Activated naive CD8-positive, alpha-beta T cell treated with anti-CD3 and anti-CD28 coated beads, Interleukin-2, amount 50 U/mL, for 24 hours (primary cell): ENCODE measurements at regions not wholly inside any gene's neighbourhood (a gene's known extent, or its start where the extent isn't known, plus 50 kb on each side); places are given as distances from the start of the nearest gene placed in this dataset.

ENCODE experiments used
- ATAC-seq: fragments of 150-1000 bp; cut with Tn5 transposase; one replicate; pipeline ENCODE4 v1.10.0; 2021
- DNase-seq: peaks from one replicate; pipeline ENCODE4 v3.0.0; 2021
- H3K27ac Mint-ChIP-seq: one replicate; pipeline ENCODE4 v1.8.0; 2021; ENCODE audit warnings: mild to moderate bottlenecking, mixed read lengths
- H3K27me3 Mint-ChIP-seq: one replicate; pipeline ENCODE4 v1.8.0; 2021; ENCODE audit warnings: mixed read lengths
- H3K36me3 Mint-ChIP-seq: one replicate; pipeline ENCODE4 v1.8.0; 2021; ENCODE audit warnings: low read depth, mixed read lengths
- H3K4me1 Mint-ChIP-seq: one replicate; pipeline ENCODE4 v1.8.0; 2021; ENCODE audit warnings: mixed read lengths
- H3K4me3 Mint-ChIP-seq: one replicate; pipeline ENCODE4 v1.8.0; 2021; ENCODE audit warnings: mild to moderate bottlenecking, moderate library complexity, mixed read lengths
- H3K9me3 Mint-ChIP-seq: one replicate; pipeline ENCODE4 v1.8.0; 2021; ENCODE audit warnings: mixed read lengths

GRCh38 chr7:49325571-49325970 lies 401.2 kb downstream of the CDC14C start:
- no peak overlapping the region for H3K27ac Mint-ChIP-seq
- no peaks in the 10 kb centered on the region for H3K4me1 Mint-ChIP-seq
- H3K36me3 Mint-ChIP-seq = no peaks in the 10 kb centered on the region
- ATAC-seq (no peak), DNase-seq (no peak)
- H3K9me3 Mint-ChIP-seq = peaks cover 5% of the 10 kb centered on the region
- no peak overlapping the region for H3K4me3 Mint-ChIP-seq
- H3K27me3 Mint-ChIP-seq = no peaks in the 10 kb centered on the region

GRCh38 chr7:49327155-49327554 lies 402.8 kb downstream of the CDC14C start:
- Mint-ChIP-seq H3K36me3 (no peaks in the 10 kb centered on the region), H3K9me3 (peaks cover 5% of the 10 kb centered on the region), H3K4me3 (no peak overlapping the region), H3K27me3 (no peaks in the 10 kb centered on the region), H3K4me1 (no peaks in the 10 kb centered on the region), H3K27ac (no peak overlapping the region)
- ATAC-seq (no peak), DNase-seq (no peak)

- ATAC-seq = no peak
- H3K9me3 Mint-ChIP-seq = peaks cover 4% of the 10 kb centered on the region
- H3K4me1 Mint-ChIP-seq = no peaks in the 10 kb centered on the region
- no peak for DNase-seq
- H3K4me3 Mint-ChIP-seq = no peak overlapping the region
- no peaks in the 10 kb centered on the region for H3K27me3 Mint-ChIP-seq
- H3K36me3 Mint-ChIP-seq = no peaks in the 10 kb centered on the region
- H3K27ac Mint-ChIP-seq = no peak overlapping the region
Observed at GRCh38 chr7:49333180-49333881, 409.0 kb downstream of the CDC14C start.

- Mint-ChIP-seq H3K36me3 (no peaks in the 10 kb centered on the region), H3K4me3 (no peak overlapping the region), H3K4me1 (no peaks in the 10 kb centered on the region), H3K27me3 (no peaks in the 10 kb centered on the region), H3K27ac (no peak overlapping the region), H3K9me3 (peaks cover 3% of the 10 kb centered on the region)
- DNase-seq (no peak), ATAC-seq (no peak)
Observed at GRCh38 chr7:49341849-49342248, 417.5 kb downstream of the CDC14C start.

- no peak overlapping the region for H3K4me3 Mint-ChIP-seq
- H3K27me3 Mint-ChIP-seq = no peaks in the 10 kb centered on the region
Observed at GRCh38 chr7:49344556-49344955, 420.2 kb downstream of the CDC14C start.

GRCh38 chr7:49346195-49346899 lies 422.0 kb downstream of the CDC14C start:
- no peak for DNase-seq
- Mint-ChIP-seq H3K27me3 (no peaks in the 10 kb centered on the region), H3K4me3 (no peak overlapping the region), H3K36me3 (no peaks in the 10 kb centered on the region), H3K9me3 (peaks cover 3% of the 10 kb centered on the region), H3K4me1 (no peaks in the 10 kb centered on the region), H3K27ac (no peak overlapping the region)
- no peak for ATAC-seq

More at GRCh38 chr7:49344556-49344955, 420.2 kb downstream of the CDC14C start:
- peaks cover 3% of the 10 kb centered on the region for H3K9me3 Mint-ChIP-seq
- DNase-seq = no peak
- no peak overlapping the region for H3K27ac Mint-ChIP-seq
- H3K4me1 Mint-ChIP-seq = no peaks in the 10 kb centered on the region
- no peaks in the 10 kb centered on the region for H3K36me3 Mint-ChIP-seq
- no peak for ATAC-seq

GRCh38 chr7:49367072-49367471 lies 406.4 kb upstream of the VWC2 start:
- DNase-seq (no peak), ATAC-seq (no peak)
- no peaks in the 10 kb centered on the region for H3K36me3 Mint-ChIP-seq
- H3K27me3 Mint-ChIP-seq = no peaks in the 10 kb centered on the region
- no peak overlapping the region for H3K4me3 Mint-ChIP-seq
- H3K4me1 Mint-ChIP-seq = no peaks in the 10 kb centered on the region
- H3K9me3 Mint-ChIP-seq = peaks cover 3% of the 10 kb centered on the region
- H3K27ac Mint-ChIP-seq = no peak overlapping the region

GRCh38 chr7:49371771-49372170 lies 401.7 kb upstream of the VWC2 start:
- Mint-ChIP-seq H3K9me3 (peaks cover 4% of the 10 kb centered on the region), H3K27me3 (no peaks in the 10 kb centered on the region), H3K27ac (no peak overlapping the region), H3K36me3 (no peaks in the 10 kb centered on the region), H3K4me3 (no peak overlapping the region), H3K4me1 (no peaks in the 10 kb centered on the region)
- DNase-seq = no peak
- ATAC-seq = no peak

- H3K27me3 Mint-ChIP-seq = no peaks in the 10 kb centered on the region
Observed at GRCh38 chr7:49376817-49377375, 396.5 kb upstream of the VWC2 start.

GRCh38 chr7:49386792-49387191 lies 386.6 kb upstream of the VWC2 start:
- Mint-ChIP-seq H3K27ac (no peak overlapping the region), H3K9me3 (peaks cover 12% of the 10 kb centered on the region), H3K4me3 (no peak overlapping the region), H3K36me3 (no peaks in the 10 kb centered on the region), H3K27me3 (no peaks in the 10 kb centered on the region), H3K4me1 (no peaks in the 10 kb centered on the region)
- no peak for ATAC-seq
- no peak for DNase-seq

More at GRCh38 chr7:49376817-49377375, 396.5 kb upstream of the VWC2 start:
- Mint-ChIP-seq H3K4me1 (no peaks in the 10 kb centered on the region), H3K36me3 (no peaks in the 10 kb centered on the region), H3K4me3 (no peak overlapping the region), H3K9me3 (peaks cover 15% of the 10 kb centered on the region), H3K27ac (no peak overlapping the region)
- ATAC-seq (no peak), DNase-seq (no peak)

- no peak for ATAC-seq
- H3K4me1 Mint-ChIP-seq = no peaks in the 10 kb centered on the region
- H3K36me3 Mint-ChIP-seq = no peaks in the 10 kb centered on the region
- no peak overlapping the region for H3K27ac Mint-ChIP-seq
- no peaks in the 10 kb centered on the region for H3K27me3 Mint-ChIP-seq
- H3K9me3 Mint-ChIP-seq = peaks cover 3% of the 10 kb centered on the region
- DNase-seq = no peak
- H3K4me3 Mint-ChIP-seq = no peak overlapping the region
Observed at GRCh38 chr7:49389871-49390479, 383.5 kb upstream of the VWC2 start.

- Mint-ChIP-seq H3K4me1 (no peaks in the 10 kb centered on the region), H3K36me3 (no peaks in the 10 kb centered on the region), H3K4me3 (no peak overlapping the region), H3K27ac (no peak overlapping the region), H3K9me3 (no peaks in the 10 kb centered on the region), H3K27me3 (no peaks in the 10 kb centered on the region)
- DNase-seq (no peak), ATAC-seq (no peak)
Observed at GRCh38 chr7:49396229-49396628, 377.2 kb upstream of the VWC2 start.

GRCh38 chr7:49397750-49398149 lies 375.7 kb upstream of the VWC2 start:
- Mint-ChIP-seq H3K27ac (no peak overlapping the region), H3K4me1 (no peaks in the 10 kb centered on the region), H3K9me3 (no peaks in the 10 kb centered on the region), H3K27me3 (no peaks in the 10 kb centered on the region), H3K36me3 (no peaks in the 10 kb centered on the region), H3K4me3 (no peak overlapping the region)
- ATAC-seq = no peak
- DNase-seq = no peak

GRCh38 chr7:49398236-49398635 lies 375.2 kb upstream of the VWC2 start:
- Mint-ChIP-seq H3K9me3 (no peaks in the 10 kb centered on the region), H3K36me3 (no peaks in the 10 kb centered on the region), H3K27me3 (no peaks in the 10 kb centered on the region), H3K4me3 (no peak overlapping the region), H3K27ac (no peak overlapping the region), H3K4me1 (no peaks in the 10 kb centered on the region)
- DNase-seq (no peak), ATAC-seq (no peak)

- no peaks in the 10 kb centered on the region for H3K4me1 Mint-ChIP-seq
- no peaks in the 10 kb centered on the region for H3K36me3 Mint-ChIP-seq
- H3K27ac Mint-ChIP-seq = no peak overlapping the region
- DNase-seq (no peak), ATAC-seq (no peak)
- no peaks in the 10 kb centered on the region for H3K9me3 Mint-ChIP-seq
- no peaks in the 10 kb centered on the region for H3K27me3 Mint-ChIP-seq
- no peak overlapping the region for H3K4me3 Mint-ChIP-seq
Observed at GRCh38 chr7:49398746-49399145, 374.7 kb upstream of the VWC2 start.
